OCI-LY1 (cell line): ENCODE measurements at regions not wholly inside any gene's neighbourhood (a gene's known extent, or its start where the extent isn't known, plus 50 kb on each side); places are given as distances from the start of the nearest gene placed in this dataset.

ENCODE experiments used
- EZH2 ChIP-seq: fragments of 200-600 bp; sonication (generic), shearing (Covaris generic); IDR thresholded peaks from 2 replicates; pipeline ENCODE4 v1.8.0; 2017; ENCODE audit warnings: borderline replicate concordance, mixed run types, mild to moderate bottlenecking, antibody characterized with exemption, low read length, moderate library complexity, mixed read lengths
- TF ChIP-seq, protein P1 (sequence below): fragments of 200-600 bp; sonication (generic), shearing (Covaris generic); IDR thresholded peaks from 2 replicates; pipeline ENCODE4 v1.5.1; 2017; ENCODE audit warnings: mild to moderate bottlenecking, antibody characterized with exemption, low read length, moderate library complexity, mixed read lengths

DNA sequence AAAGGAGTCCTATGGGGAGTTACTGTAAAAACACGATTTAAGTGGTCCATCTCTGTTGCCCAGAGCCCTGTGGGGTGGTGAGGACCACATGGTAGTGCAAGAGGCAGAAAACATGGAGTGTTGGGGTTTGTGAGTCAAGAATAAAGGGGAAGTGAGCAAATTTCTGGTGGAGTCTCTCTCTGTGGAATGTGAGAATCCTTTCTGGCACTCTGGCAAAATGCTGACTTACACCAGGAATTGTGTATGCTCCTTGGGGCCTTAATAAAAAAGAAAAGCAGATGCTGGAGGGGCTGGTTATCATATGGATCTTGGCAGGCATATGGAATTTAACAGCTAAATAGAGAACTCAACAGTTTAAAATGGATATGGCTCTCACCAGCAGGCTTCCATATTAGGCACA lies 486.0 kb downstream of the TNS3 start:
- TF ChIP-seq, protein P1, sequence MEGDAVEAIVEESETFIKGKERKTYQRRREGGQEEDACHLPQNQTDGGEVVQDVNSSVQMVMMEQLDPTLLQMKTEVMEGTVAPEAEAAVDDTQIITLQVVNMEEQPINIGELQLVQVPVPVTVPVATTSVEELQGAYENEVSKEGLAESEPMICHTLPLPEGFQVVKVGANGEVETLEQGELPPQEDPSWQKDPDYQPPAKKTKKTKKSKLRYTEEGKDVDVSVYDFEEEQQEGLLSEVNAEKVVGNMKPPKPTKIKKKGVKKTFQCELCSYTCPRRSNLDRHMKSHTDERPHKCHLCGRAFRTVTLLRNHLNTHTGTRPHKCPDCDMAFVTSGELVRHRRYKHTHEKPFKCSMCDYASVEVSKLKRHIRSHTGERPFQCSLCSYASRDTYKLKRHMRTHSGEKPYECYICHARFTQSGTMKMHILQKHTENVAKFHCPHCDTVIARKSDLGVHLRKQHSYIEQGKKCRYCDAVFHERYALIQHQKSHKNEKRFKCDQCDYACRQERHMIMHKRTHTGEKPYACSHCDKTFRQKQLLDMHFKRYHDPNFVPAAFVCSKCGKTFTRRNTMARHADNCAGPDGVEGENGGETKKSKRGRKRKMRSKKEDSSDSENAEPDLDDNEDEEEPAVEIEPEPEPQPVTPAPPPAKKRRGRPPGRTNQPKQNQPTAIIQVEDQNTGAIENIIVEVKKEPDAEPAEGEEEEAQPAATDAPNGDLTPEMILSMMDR = no peak
- TF ChIP-seq EZH2 = no peak
